ENCODE measurements at regions not wholly inside any gene's neighbourhood (a gene's known extent, or its start where the extent isn't known, plus 50 kb on each side); places are given as distances from the start of the nearest gene placed in this dataset.

DNA sequence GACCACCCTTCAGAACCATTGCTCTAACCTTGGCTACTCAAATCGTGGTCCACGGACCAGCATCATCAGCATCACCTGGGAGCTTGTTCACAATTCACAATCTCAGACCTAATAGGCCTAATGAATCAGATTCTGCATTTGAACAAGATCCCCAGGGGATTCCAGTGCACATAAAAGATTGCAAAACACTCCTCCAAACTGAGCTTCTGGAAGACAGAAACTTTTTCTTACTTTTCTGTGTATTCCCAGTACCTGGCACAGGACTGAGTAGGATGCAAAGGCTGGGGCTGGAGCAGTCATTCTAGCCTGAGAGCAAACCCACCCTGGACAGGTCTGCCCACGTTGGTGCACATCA lies 115.1 kb upstream of the COPS8 start:
- TF ChIP-seq EZH2 (IDR thresholded peaks at IDR 0.05; ENCODE audit: low read depth, low read length, severe bottlenecking) (no peak), JUN (IDR thresholded peaks at IDR 0.05; ENCODE audit: low read depth, low read length) (no peak), POLR2AphosphoS5 (IDR thresholded peaks at IDR 0.05; ENCODE audit: low read depth, low read length) (no peak), BRCA1 (IDR thresholded peaks at IDR 0.05; ENCODE audit: low read depth, low read length) (no peak), GABPA (IDR thresholded peaks at IDR 0.05; ENCODE audit: borderline replicate concordance, insufficient read depth, low read length) (no peak), BACH1 (IDR thresholded peaks at IDR 0.05; ENCODE audit: low read length) (no peak), CEBPB (IDR thresholded peaks at IDR 0.05; ENCODE audit: low read depth, low read length) (no peak)
- TF ChIP-seq, protein P1, sequence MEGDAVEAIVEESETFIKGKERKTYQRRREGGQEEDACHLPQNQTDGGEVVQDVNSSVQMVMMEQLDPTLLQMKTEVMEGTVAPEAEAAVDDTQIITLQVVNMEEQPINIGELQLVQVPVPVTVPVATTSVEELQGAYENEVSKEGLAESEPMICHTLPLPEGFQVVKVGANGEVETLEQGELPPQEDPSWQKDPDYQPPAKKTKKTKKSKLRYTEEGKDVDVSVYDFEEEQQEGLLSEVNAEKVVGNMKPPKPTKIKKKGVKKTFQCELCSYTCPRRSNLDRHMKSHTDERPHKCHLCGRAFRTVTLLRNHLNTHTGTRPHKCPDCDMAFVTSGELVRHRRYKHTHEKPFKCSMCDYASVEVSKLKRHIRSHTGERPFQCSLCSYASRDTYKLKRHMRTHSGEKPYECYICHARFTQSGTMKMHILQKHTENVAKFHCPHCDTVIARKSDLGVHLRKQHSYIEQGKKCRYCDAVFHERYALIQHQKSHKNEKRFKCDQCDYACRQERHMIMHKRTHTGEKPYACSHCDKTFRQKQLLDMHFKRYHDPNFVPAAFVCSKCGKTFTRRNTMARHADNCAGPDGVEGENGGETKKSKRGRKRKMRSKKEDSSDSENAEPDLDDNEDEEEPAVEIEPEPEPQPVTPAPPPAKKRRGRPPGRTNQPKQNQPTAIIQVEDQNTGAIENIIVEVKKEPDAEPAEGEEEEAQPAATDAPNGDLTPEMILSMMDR (IDR thresholded peaks at IDR 0.05; ENCODE audit: control extremely low read depth in 1 of 3, insufficient read depth in 1 of 3, low read depth in 1 of 3, low read length in 3 of 3): no peak

All from H1 (cell line).